NCI-H2029 treated with DMSO at 0.1 percent for 48 hours (cell line): ENCODE measurements at regions not wholly inside any gene's neighbourhood (a gene's known extent, or its start where the extent isn't known, plus 50 kb on each side); places are given as distances from the start of the nearest gene placed in this dataset.
"Not testable (repeated sequence)": the region's sequence is repeated elsewhere in the genome, so short reads cannot be mapped to it uniquely, and the experiment has no call there.

Experiments
- DNase-seq: peaks from one replicate; lab custom pipeline; 2025; lab: John Stamatoyannopoulos, UW

GRCh38 chr14:27243365-27243764 lies 645.5 kb upstream of the NOVA1 start:
- no peak for DNase-seq

GRCh38 chr14:27245947-27246346 lies 648.1 kb upstream of the NOVA1 start:
- DNase-seq: no peak

GRCh38 chr14:27253966-27254365 lies 656.1 kb upstream of the NOVA1 start:
- no peak for DNase-seq

- DNase-seq: no peak
Measured at GRCh38 chr14:27256805-27257204, 659.0 kb upstream of the NOVA1 start.

DNA sequence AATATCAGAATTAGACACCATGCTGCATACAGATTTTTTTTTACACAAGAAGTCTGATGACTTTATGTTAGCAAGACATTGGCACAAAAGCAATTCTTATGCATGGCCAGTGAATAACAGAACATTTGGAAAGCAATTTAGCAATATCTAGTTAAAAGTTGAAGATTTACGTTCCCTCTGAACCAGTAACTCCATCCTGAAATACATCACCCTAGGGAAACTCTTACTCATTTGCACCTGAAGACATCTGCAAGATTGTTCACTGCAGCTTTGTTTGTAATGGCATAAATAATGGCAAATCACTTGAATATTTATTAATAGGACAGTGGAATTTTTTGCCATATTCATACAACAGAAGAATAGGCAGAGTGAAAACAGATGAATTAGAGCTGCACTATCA lies 670.0 kb upstream of the NOVA1 start:
- DNase-seq: no peak

DNA sequence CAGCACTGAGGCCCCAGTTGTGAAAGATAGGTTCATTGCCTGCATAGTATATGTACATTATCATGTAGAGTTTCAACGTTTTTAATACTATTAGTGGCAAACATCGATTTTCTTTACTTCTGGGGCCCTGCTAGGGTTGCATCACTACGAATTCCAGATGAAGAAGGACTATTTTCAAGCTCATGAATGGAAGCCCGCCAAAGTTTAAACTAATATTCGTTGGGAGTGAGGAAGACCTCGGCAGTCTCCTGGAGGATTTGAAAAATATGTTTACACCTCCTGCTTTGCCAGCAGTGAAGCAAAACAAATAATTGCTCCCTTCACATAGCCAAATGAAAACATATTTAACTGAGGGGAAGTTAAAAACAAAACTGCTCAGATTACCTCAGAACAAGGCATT lies 672.9 kb upstream of the NOVA1 start:
- no peak for DNase-seq

GRCh38 chr14:27278341-27278740 lies 680.5 kb upstream of the NOVA1 start:
- DNase-seq: no peak

GRCh38 chr14:27305441-27305945 lies 707.7 kb upstream of the NOVA1 start:
- DNase-seq: no peak

DNA sequence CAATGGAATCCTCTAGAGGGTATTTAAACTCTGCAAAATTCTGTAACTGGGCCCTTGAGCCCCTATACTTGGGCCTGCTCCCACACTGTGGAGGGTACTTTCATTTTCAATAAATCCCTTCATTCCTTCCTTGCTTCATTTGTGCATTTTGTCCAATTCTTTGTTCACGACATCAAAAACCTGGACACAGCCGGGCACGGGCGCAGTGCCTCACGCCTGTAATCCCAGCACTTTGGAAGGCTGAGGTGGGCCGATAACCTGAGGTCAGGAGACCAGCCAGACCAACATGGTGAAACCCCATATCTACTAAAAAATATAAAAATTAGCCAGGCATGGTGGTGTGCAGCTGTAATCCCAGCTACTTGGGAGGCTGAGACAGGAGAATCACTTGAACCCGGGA lies 714.9 kb upstream of the NOVA1 start:
- DNase-seq: not testable (repeated sequence)

DNA sequence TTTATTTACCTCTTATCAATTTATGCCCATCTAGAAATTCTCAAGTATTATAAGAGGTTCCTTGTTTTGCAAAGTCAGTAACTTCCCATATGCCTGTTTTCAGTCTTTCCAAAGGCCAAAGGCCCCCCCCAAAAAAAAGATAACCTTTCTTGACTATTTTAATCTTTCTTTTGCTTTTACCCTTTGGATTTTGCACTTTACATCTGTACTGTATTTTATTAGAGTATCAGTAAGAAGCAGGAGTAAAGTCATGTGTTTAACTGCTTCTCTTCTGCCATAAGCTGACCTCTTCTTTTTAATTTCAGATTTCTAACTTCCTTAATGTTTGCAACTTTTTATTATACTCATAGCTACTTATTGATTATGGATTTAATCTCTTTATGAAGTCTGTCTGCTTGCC lies 716.4 kb upstream of the NOVA1 start:
- DNase-seq: no peak

GRCh38 chr14:27315477-27315876 lies 717.6 kb upstream of the NOVA1 start:
- no peak for DNase-seq

- no peak for DNase-seq
Measured at GRCh38 chr14:27315947-27316346, 718.1 kb upstream of the NOVA1 start.

- no peak for DNase-seq
Measured at GRCh38 chr14:27318774-27319420, 721.1 kb upstream of the NOVA1 start.

GRCh38 chr14:27320261-27320660 lies 722.4 kb upstream of the NOVA1 start:
- no peak for DNase-seq

- DNase-seq: no peak
Measured at GRCh38 chr14:27327095-27327494, 729.3 kb upstream of the NOVA1 start.

GRCh38 chr14:27338012-27338411 lies 740.2 kb upstream of the NOVA1 start:
- DNase-seq: no peak

DNA sequence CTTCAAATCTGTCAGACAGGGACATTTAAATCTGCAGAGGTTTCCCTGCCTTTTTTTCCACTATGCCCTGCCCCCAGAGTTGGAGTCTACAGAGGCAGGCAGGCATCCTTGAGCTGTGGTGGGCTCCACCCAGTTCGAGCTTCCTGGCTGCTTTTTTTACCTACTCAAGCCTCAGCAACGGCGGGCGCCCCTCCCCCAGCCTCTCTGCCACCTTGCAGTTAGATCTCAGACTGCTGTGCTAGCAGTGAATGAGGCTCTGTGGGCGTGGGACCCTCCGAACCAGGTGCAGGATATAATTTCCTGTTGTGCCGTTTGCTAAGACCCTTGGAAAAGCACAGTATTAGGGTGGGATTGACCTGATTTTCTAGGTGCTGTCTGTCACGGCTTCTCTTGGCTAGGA lies 765.2 kb upstream of the NOVA1 start:
- DNase-seq: not testable (repeated sequence)

DNA sequence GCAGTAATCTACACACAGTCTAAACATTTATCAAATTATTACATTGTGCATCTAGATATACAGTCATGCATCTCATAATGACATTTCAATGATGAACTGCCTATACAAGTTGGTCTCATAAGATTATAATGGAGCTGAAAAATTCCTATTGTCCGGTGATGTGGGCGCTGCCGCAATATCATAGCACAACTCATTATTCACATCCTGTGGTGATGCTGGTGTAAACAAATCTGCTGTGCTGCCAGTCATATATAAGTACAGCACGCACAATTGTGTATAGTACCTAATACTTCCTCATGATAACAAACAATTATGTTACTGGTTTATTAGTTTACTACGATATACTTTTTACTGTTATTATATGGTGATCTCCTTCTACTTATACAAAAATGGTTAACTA lies 768.8 kb upstream of the NOVA1 start:
- DNase-seq: no peak

- DNase-seq: no peak
Measured at GRCh38 chr14:27367345-27367744, 769.5 kb upstream of the NOVA1 start.

- no peak for DNase-seq
Measured at GRCh38 chr14:27370074-27370473, 772.2 kb upstream of the NOVA1 start.

- no peak for DNase-seq
Measured at GRCh38 chr14:27370775-27371174, 772.9 kb upstream of the NOVA1 start.

- no peak for DNase-seq
Measured at GRCh38 chr14:27371209-27371608, 773.4 kb upstream of the NOVA1 start.

DNA sequence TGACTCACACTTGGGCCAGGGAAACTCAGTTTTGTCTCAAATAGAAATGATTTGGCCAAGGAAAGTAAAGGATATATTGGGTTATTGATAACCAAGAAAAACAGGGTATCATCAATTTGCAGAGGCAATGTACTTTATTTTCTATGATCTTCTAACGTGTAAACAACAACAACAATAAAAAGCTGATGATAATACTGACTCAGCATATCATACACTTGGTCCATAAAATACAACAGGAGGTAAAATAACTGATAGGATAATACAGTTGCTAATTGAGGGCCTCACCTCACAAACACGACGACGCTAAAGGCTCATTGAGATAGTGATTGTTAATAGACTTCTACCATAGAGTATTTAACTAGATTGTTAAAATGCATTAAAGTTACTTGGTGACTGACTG lies 774.0 kb upstream of the NOVA1 start:
- DNase-seq: no peak

- no peak for DNase-seq
Measured at GRCh38 chr14:27372771-27373170, 774.9 kb upstream of the NOVA1 start.
